ENCODE measurements at regions not wholly inside any gene's neighbourhood (a gene's known extent, or its start where the extent isn't known, plus 50 kb on each side); places are given as distances from the start of the nearest gene placed in this dataset.

GRCh38 chr4:28831867-28832266, 1888.3 kb upstream of the PCDH7 start:
- TF ChIP-seq GATA3 (IDR thresholded peaks at IDR 0.05; ENCODE audit: low read depth, low read length) (no peak), GATA2 (IDR thresholded peaks at IDR 0.05; ENCODE audit: low read depth, low read length) (no peak)

Data from SH-SY5Y (cell line).